HepG2 (cell line): ENCODE measurements at regions not wholly inside any gene's neighbourhood (a gene's known extent, or its start where the extent isn't known, plus 50 kb on each side); places are given as distances from the start of the nearest gene placed in this dataset.

Experiments used
- ETV6 ChIP-seq: sonication (generic); formaldehyde crosslinking; conservative IDR thresholded peaks from 2 replicates; pipeline ENCODE4 v1.4.0; 2020; ENCODE audit warnings: missing genetic modification reagents
- FOSL1 ChIP-seq: sonication (generic); formaldehyde crosslinking; IDR thresholded peaks from 2 replicates; pipeline ENCODE4 v1.9.0; 2021; ENCODE audit warnings: missing genetic modification reagents, borderline replicate concordance
- HIVEP1 ChIP-seq: sonication (generic); formaldehyde crosslinking; IDR thresholded peaks from 2 replicates; pipeline ENCODE4 v1.4.0; 2020; ENCODE audit warnings: mild to moderate bottlenecking, missing genetic modification reagents
- KLF16 ChIP-seq, 2 experiments: sonication (generic) in 1 of 2; formaldehyde crosslinking in 1 of 2; IDR thresholded peaks; 2 replicates each; pipeline versions ENCODE4 v1.6.1 to v1.8.0; 2016 to 2023; ENCODE audit warnings: missing genetic modification reagents in 2 of 2, missing compliant biosample characterization in 1 of 2
- MATR3 ChIP-seq: sonication (generic); formaldehyde crosslinking; IDR thresholded peaks from 2 replicates; pipeline ENCODE4 v1.4.0; 2020; ENCODE audit warnings: missing genetic modification reagents
- MED13 ChIP-seq: sonication (generic); formaldehyde crosslinking; IDR thresholded peaks from 2 replicates; pipeline ENCODE4 v1.5.0; 2020; ENCODE audit warnings: missing genetic modification reagents
- NR1H2 ChIP-seq: sonication (generic); formaldehyde crosslinking; IDR thresholded peaks from 2 replicates; pipeline ENCODE4 v1.8.1; 2022; ENCODE audit warnings: low read depth, missing genetic modification reagents, borderline replicate concordance
- PLSCR1 ChIP-seq: sonication (generic); formaldehyde crosslinking; IDR thresholded peaks from 2 replicates; pipeline ENCODE4 v1.5.0; 2020; ENCODE audit warnings: missing genetic modification reagents, mild to moderate bottlenecking, borderline replicate concordance
- POLR2A ChIP-seq, 2 experiments: IDR thresholded peaks; 2 replicates each; pipeline ENCODE4 v1.6.1; 2011; ENCODE audit warnings: low read depth in 2 of 2, low read length in 2 of 2, mild to moderate bottlenecking in 1 of 2, moderate library complexity in 1 of 2; ENCODE audit not compliant: insufficient read depth in 1 of 2
- SRY ChIP-seq: sonication (generic); formaldehyde crosslinking; IDR thresholded peaks from 2 replicates; pipeline ENCODE4 v1.8.0; 2022; ENCODE audit warnings: mild to moderate bottlenecking, missing genetic modification reagents
- TGIF2 ChIP-seq: IDR thresholded peaks from 2 replicates; pipeline ENCODE4 v1.6.1; 2016; ENCODE audit warnings: control low read depth, missing compliant biosample characterization
- ZBTB40 ChIP-seq, 2 experiments: fragments of 450-650 bp in 1 of 2; sonication (generic) in 1 of 2; formaldehyde crosslinking in 1 of 2; IDR thresholded peaks; 2 replicates each; pipeline versions ENCODE4 v1.6.1 to v1.8.0; 2016 to 2022; ENCODE audit warnings: antibody characterized with exemption in 1 of 2, mild to moderate bottlenecking in 1 of 2, missing genetic modification reagents in 1 of 2
- ZNF615 ChIP-seq: sonication (generic); formaldehyde crosslinking; IDR thresholded peaks from 2 replicates; pipeline ENCODE4 v1.5.0; 2020; ENCODE audit warnings: mild to moderate bottlenecking, missing genetic modification reagents, borderline replicate concordance
- ZNF674 ChIP-seq: sonication (generic); formaldehyde crosslinking; IDR thresholded peaks from 2 replicates; pipeline ENCODE4 v1.5.0; 2020; ENCODE audit warnings: low read depth, mild to moderate bottlenecking, missing genetic modification reagents
- ZNF710 ChIP-seq: sonication (generic); formaldehyde crosslinking; IDR thresholded peaks from 2 replicates; pipeline ENCODE4 v1.5.0; 2020; ENCODE audit warnings: mild to moderate bottlenecking, missing genetic modification reagents, borderline replicate concordance
- ZNF761 ChIP-seq: sonication (generic); formaldehyde crosslinking; conservative IDR thresholded peaks from 2 replicates; pipeline ENCODE4 v1.4.0; 2020; ENCODE audit warnings: mild to moderate bottlenecking, missing genetic modification reagents
- TF ChIP-seq, protein P1 (sequence below): sonication (generic); formaldehyde crosslinking; IDR thresholded peaks from 2 replicates; pipeline ENCODE4 v1.4.0; 2020; ENCODE audit warnings: low read depth, mild to moderate bottlenecking, missing genetic modification reagents

GRCh38 chr10:46096909-46097575 is 51.0 kb upstream of the MSMB start (continued):
- TF ChIP-seq ZBTB40 (IDR thresholded peaks at IDR 0.05), result no peak
- TF ChIP-seq ZBTB40 (CRISPR knock-in tag; IDR thresholded peaks at IDR 0.05), result no peak
- TF ChIP-seq, protein P1, sequence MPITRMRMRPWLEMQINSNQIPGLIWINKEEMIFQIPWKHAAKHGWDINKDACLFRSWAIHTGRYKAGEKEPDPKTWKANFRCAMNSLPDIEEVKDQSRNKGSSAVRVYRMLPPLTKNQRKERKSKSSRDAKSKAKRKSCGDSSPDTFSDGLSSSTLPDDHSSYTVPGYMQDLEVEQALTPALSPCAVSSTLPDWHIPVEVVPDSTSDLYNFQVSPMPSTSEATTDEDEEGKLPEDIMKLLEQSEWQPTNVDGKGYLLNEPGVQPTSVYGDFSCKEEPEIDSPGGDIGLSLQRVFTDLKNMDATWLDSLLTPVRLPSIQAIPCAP, result no peak
- TF ChIP-seq MATR3, result no peak
- peak; percentile 82; the same call in 1 of the 2 replicates for TF ChIP-seq ZNF710 (CRISPR knock-in tag)
- no peak for TF ChIP-seq TGIF2 (CRISPR knock-in tag)
- peak in 1 of 2 experiments; percentile 49; a peak in 2 of 4 replicates for TF ChIP-seq POLR2A (IDR thresholded peaks at IDR 0.05; ENCODE audit: insufficient read depth in 1 of 2, low read depth in 2 of 2, low read length in 2 of 2)
- no peak for TF ChIP-seq HIVEP1 (CRISPR knock-in tag)
- no peak for TF ChIP-seq SRY (CRISPR knock-in tag)
- no peak for TF ChIP-seq NR1H2 (CRISPR knock-in tag)
- no peak for TF ChIP-seq ETV6
- TF ChIP-seq ZNF674, result no peak
- no peak for TF ChIP-seq KLF16 (CRISPR knock-in tag; IDR thresholded peaks at IDR 0.05)
- TF ChIP-seq PLSCR1 (CRISPR knock-in tag), result no peak
- TF ChIP-seq MED13 (CRISPR knock-in tag), result no peak
- no peak for TF ChIP-seq FOSL1 (CRISPR knock-in tag)
- TF ChIP-seq ZNF761 (CRISPR knock-in tag), result 0 out of 2 replicates have a peak, but pooled peaks have one; percentile 61
- no peak for TF ChIP-seq ZNF615 (CRISPR knock-in tag)
